HEK293T (cell line): ENCODE measurements at regions not wholly inside any gene's neighbourhood (a gene's known extent, or its start where the extent isn't known, plus 50 kb on each side); places are given as distances from the start of the nearest gene placed in this dataset.
"Not testable (repeated sequence)": the region's sequence is repeated elsewhere in the genome, so short reads cannot be mapped to it uniquely, and the experiment has no call there.

ENCODE experiments used
- CTCF ChIA-PET: fragments of 350-600 bp; formaldehyde crosslinking; extraction: SDS; loops from one replicate; lab custom pipeline; 2021; ENCODE audit warnings: antibody characterized with exemption, inconsistent platforms; lab: Yijun Ruan, JAX
- POLR2A ChIA-PET: fragments of 350-600 bp; formaldehyde crosslinking; extraction: SDS; loops from one replicate; lab custom pipeline; 2020; ENCODE audit warnings: antibody characterized with exemption, inconsistent platforms; lab: Yijun Ruan, JAX
- DNase-seq: peaks from one replicate; pipeline ENCODE4 v3.0.0; 2012; ENCODE audit warnings: mixed read lengths; ENCODE audit errors: extremely low spot score
- ARNT ChIP-seq: fragments of 450-650 bp; IDR thresholded peaks from 2 replicates; pipeline ENCODE4 v1.6.1; 2017; ENCODE audit warnings: mild to moderate bottlenecking
- BHLHE40 ChIP-seq: fragments of 450-650 bp; IDR thresholded peaks from 2 replicates; pipeline ENCODE4 v1.6.1; 2016; ENCODE audit warnings: mild to moderate bottlenecking, moderate library complexity, borderline replicate concordance
- CTBP1 ChIP-seq: fragments of 450-650 bp; IDR thresholded peaks from 2 replicates; pipeline ENCODE4 v1.6.1; 2016; ENCODE audit warnings: borderline replicate concordance
- ELF4 ChIP-seq: fragments of 450-650 bp; IDR thresholded peaks from 2 replicates; pipeline ENCODE4 v1.6.1; 2017; ENCODE audit warnings: antibody characterized with exemption
- FOXA1 ChIP-seq: fragments of 450-650 bp; IDR thresholded peaks from 2 replicates; pipeline ENCODE4 v1.6.1; 2016; ENCODE audit warnings: mild to moderate bottlenecking
- FOXK2 ChIP-seq: fragments of 450-650 bp; IDR thresholded peaks from 2 replicates; pipeline ENCODE4 v1.6.1; 2016; ENCODE audit warnings: mild to moderate bottlenecking
- FOXM1 ChIP-seq: fragments of 450-650 bp; IDR thresholded peaks from 2 replicates; pipeline ENCODE4 v1.6.1; 2017; ENCODE audit warnings: mild to moderate bottlenecking, borderline replicate concordance
- HDGF ChIP-seq: fragments of 450-650 bp; IDR thresholded peaks from 2 replicates; pipeline ENCODE4 v1.6.1; 2017; ENCODE audit warnings: antibody characterized with exemption, borderline replicate concordance
- L3MBTL2 ChIP-seq: fragments of 450-650 bp; conservative IDR thresholded peaks from 2 replicates; pipeline ENCODE4 v1.6.1; 2016; ENCODE audit warnings: mild to moderate bottlenecking
- LEF1 ChIP-seq: fragments of 450-650 bp; IDR thresholded peaks from 2 replicates; pipeline ENCODE4 v1.6.1; 2017; ENCODE audit warnings: mild to moderate bottlenecking, borderline replicate concordance
- NFRKB ChIP-seq: fragments of 450-650 bp; IDR thresholded peaks from 2 replicates; pipeline ENCODE4 v1.6.1; 2016; ENCODE audit warnings: mild to moderate bottlenecking, moderate library complexity
- SP1 ChIP-seq: fragments of 450-650 bp; IDR thresholded peaks from 2 replicates; pipeline ENCODE4 v1.6.1; 2017
- SUZ12 ChIP-seq: fragments of 450-650 bp; IDR thresholded peaks from 2 replicates; pipeline ENCODE4 v1.6.1; 2016; ENCODE audit warnings: mild to moderate bottlenecking
- TARDBP ChIP-seq: fragments of 450-650 bp; IDR thresholded peaks from 2 replicates; pipeline ENCODE4 v1.6.1; 2016
- ZNF384 ChIP-seq: fragments of 450-650 bp; IDR thresholded peaks from 2 replicates; pipeline ENCODE4 v1.6.1; 2016
- TF ChIP-seq, protein P1 (sequence below): fragments of 450-650 bp; IDR thresholded peaks from 2 replicates; pipeline ENCODE4 v1.6.1; 2016

DNA sequence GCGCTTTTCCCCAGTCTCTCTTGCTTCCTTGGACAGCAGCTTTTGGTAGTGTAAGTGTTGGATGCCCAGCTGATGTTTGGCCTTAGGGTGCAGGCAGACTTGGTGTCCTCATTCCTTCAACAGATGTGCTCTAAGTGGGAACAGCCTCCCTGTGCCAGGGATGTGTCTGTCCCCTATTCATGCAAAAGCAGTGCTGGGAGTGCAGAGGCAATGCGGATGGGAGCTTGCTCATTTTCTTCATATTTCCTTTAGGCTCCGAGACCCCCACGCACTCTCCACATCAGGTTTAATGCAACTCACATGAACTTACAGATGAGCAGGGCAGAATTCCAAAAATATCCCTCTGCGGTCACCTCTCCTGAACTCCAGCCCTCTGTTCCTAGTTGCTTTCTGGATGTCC, 96.1 kb downstream of the IER5 start:
- no peak for DNase-seq
- no peak for TF ChIP-seq HDGF
- TF ChIP-seq ELF4, result no peak
- no peak for TF ChIP-seq NFRKB
- no peak for TF ChIP-seq SP1
- TF ChIP-seq FOXA1, result no peak
- TF ChIP-seq, protein P1, sequence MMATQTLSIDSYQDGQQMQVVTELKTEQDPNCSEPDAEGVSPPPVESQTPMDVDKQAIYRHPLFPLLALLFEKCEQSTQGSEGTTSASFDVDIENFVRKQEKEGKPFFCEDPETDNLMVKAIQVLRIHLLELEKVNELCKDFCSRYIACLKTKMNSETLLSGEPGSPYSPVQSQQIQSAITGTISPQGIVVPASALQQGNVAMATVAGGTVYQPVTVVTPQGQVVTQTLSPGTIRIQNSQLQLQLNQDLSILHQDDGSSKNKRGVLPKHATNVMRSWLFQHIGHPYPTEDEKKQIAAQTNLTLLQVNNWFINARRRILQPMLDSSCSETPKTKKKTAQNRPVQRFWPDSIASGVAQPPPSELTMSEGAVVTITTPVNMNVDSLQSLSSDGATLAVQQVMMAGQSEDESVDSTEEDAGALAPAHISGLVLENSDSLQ, result no peak
- TF ChIP-seq ZNF384, result no peak
- no peak for TF ChIP-seq FOXM1
- no peak for TF ChIP-seq TARDBP
- no peak for TF ChIP-seq FOXK2
- TF ChIP-seq BHLHE40, result no peak
- no peak for TF ChIP-seq LEF1
- no peak for TF ChIP-seq SUZ12
- no peak for TF ChIP-seq ARNT
- POLR2A ChIA-PET, result no interaction called here
- CTCF ChIA-PET, result interaction anchor here (1.1 kb wide), 1 partner anchor 241 kb away, joined by 4 read pairs; no protein-coding TSS in a partner anchor

DNA sequence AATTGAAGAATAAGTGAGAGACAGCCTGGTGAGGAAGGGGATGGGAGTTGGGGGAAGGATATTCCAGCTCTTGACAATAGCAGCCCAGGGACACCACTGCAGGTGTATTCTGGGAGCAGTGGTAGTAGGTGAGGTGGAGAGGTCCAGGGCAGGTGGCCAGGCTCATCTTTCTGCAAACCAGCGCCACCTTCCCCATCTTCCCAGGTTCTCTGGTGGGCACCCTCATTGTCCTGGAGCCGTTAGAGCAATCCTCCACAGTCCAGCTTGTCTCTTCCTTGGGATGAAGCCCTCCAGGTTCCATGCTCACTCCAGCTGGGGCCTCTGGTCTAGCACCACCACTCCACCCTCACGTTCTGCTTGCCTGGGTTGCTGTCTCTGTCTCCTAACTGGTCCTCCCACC, 97.0 kb downstream of the IER5 start:
- DNase-seq, result no peak
- ChIA-PET POLR2A (no interaction called here), CTCF (no interaction called here)
- TF ChIP-seq L3MBTL2, result no peak
- TF ChIP-seq TARDBP, result no peak
- no peak for TF ChIP-seq ARNT
- TF ChIP-seq BHLHE40, result no peak
- TF ChIP-seq SUZ12, result no peak
- no peak for TF ChIP-seq SP1

DNA sequence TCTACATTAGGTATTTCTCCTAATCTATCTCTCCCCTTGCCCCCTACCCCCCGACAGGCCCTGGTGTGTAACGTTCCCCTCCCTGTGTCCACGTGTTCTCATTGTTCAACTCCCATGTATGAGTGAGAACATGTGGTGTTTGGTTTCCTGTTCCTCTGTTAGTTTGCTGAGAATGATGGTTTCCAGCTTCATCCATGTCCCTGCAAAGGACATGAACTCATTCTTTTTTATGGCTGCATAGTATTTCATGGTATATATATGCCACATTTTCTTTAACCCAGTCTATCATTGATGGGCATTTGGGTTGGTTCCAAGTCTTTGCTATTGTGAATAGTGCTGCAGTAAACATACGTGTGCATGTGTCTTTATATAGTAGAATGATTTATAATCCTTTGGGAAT, 97.6 kb downstream of the IER5 start:
- POLR2A ChIA-PET, CTCF ChIA-PET, DNase-seq: not testable (repeated sequence)

DNA sequence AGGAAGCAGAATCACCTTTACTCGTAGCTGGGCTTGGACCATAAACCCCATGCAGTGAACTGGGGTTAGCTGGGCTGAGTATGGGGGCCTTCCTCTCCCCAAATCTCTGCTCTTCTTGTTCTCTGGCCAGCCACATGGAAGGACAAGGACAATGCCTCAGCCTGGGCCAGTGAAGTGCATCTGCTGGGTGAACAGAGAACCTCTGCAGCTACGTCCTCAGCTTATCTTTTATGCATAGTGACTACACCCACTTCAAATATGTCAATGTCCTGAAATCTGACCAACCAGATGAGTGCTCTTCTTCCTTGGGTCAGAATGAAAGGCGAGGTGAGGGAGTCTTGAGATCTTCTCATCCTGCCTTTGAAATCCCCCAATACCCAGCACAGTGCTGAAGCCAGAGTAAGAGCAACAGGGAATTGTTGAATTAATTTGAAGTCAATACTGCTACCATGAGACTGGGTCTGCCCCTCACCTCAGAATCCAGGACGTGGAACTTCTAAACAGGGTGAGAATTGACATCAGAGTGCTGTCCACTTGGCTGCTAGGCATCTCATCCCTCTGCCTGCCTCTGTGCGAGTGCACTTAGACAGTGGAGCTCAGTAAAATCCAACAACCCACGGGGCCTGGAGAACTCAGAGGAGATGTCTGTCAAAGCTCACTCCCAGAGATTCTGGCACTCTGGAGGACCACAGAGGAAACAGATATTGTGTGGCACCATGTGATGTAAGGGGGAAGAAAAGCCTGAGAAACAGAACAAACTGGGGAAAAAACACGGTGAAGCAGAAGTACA, 99.0 kb downstream of the IER5 start:
- no peak for TF ChIP-seq ELF4
- no peak for TF ChIP-seq BHLHE40
- TF ChIP-seq FOXK2, result no peak
- TF ChIP-seq TARDBP, result no peak
- no peak for TF ChIP-seq NFRKB
- no peak for TF ChIP-seq LEF1
- no peak for TF ChIP-seq L3MBTL2
- no peak for TF ChIP-seq ARNT
- TF ChIP-seq SUZ12, result no peak
- no peak for TF ChIP-seq HDGF
- DNase-seq, result no peak
- CTCF ChIA-PET, result interaction anchor here (1.3 to 2.3 kb wide), 2 partner anchors 237 to 243 kb away, joined by 4 to 7 read pairs; no protein-coding TSS in a partner anchor
- POLR2A ChIA-PET, result no interaction called here

DNA sequence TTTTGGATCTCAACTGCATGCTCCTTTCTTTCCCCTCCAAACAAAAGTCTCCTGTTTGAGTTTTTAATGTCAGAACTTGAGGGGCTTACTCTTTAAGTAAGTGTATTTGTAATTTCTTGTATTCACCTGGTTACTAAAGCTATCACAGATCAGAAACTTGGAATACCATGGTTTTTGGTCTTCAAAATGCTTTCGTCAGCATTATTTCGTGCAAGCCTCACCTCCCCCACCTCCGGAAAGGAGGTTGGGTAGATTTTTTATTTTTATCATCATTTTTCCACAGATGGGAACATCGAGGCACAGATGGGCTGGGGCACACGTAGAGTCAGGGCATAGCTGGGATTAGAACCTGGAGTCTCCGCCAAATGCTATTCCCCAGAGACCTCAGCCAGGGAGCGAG, 100.7 kb downstream of the IER5 start:
- CTCF ChIA-PET, result interaction anchor here (1.3 to 2.3 kb wide), 2 partner anchors 14 to 236 kb away, joined by 3 to 7 read pairs; no protein-coding TSS in a partner anchor
- TF ChIP-seq ZNF384, result no peak
- no peak for TF ChIP-seq BHLHE40
- no peak for TF ChIP-seq FOXK2
- no peak for TF ChIP-seq ARNT
- TF ChIP-seq ELF4, result no peak
- TF ChIP-seq FOXA1, result no peak
- TF ChIP-seq NFRKB, result no peak
- TF ChIP-seq LEF1, result no peak
- TF ChIP-seq SUZ12, result no peak
- no peak for TF ChIP-seq HDGF
- no peak for TF ChIP-seq TARDBP
- TF ChIP-seq CTBP1, result no peak
- no peak for TF ChIP-seq FOXM1
- POLR2A ChIA-PET, result no interaction called here
- no peak for DNase-seq

DNA sequence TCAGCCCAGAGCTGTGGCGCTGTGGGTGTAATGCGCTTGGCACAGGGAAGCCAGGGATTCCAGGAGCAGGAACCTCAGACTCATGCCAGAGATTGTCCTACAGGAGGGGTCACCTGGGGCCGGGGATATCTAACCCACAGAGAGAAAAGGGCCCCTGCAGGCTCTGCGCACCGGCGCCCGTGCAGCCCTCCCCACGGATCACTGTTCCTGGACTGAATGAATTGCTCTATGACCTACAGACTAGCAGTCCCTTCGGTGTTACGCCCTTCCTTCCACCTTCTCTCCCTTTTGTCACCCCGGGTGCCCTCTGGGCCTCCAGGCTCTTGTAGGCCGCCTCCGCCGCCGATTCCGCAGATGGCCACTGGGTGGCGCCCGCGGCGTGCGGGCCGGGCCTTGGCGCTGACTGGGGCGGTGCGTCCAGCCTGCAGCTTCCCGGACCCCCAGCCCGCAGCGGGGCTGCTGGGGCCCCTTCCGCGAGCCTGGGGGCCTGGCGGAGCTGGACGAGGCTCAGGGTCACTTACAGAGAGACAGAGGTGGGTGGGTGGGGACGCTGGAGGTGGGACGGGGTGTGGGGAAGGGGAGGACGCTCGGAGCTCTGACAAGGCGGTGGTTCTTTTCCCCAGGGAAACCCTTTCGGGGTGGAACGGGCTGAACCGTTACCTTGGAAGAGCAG, 101.3 kb downstream of the IER5 start:
- CTCF ChIA-PET, result interaction anchor here (0.6 to 1.5 kb wide), 4 partner anchors 13 to 674 kb away, joined by 3 to 15 read pairs (median 4); no protein-coding TSS in a partner anchor
- DNase-seq, result peak; percentile 96
- POLR2A ChIA-PET, result no interaction called here
- no peak for TF ChIP-seq CTBP1
- no peak for TF ChIP-seq HDGF
- TF ChIP-seq, protein P1, result no peak
- no peak for TF ChIP-seq SP1
- no peak for TF ChIP-seq ARNT
- no peak for TF ChIP-seq LEF1
- no peak for TF ChIP-seq FOXK2
- no peak for TF ChIP-seq L3MBTL2
- TF ChIP-seq SUZ12, result no peak
- TF ChIP-seq FOXA1, result no peak
- no peak for TF ChIP-seq BHLHE40
- no peak for TF ChIP-seq TARDBP
- TF ChIP-seq NFRKB, result no peak
